NB4 (cell line): ENCODE measurements at regions not wholly inside any gene's neighbourhood (a gene's known extent, or its start where the extent isn't known, plus 50 kb on each side); places are given as distances from the start of the nearest gene placed in this dataset.

Experiments
- CTCF ChIP-seq: IDR thresholded peaks from one replicate; pipeline ENCODE4 v1.5.1; 2012; ENCODE audit warnings: low read depth, low read length
- MAX ChIP-seq: IDR thresholded peaks from 2 replicates; pipeline ENCODE4 v1.6.1; 2011; ENCODE audit warnings: low read depth, low read length
- POLR2A ChIP-seq: IDR thresholded peaks from 2 replicates; pipeline ENCODE4 v1.6.1; 2011; ENCODE audit warnings: mild to moderate bottlenecking; ENCODE audit not compliant: insufficient read length; ENCODE audit errors: extremely low read depth

- TF ChIP-seq CTCF (no peak), POLR2A (no peak), MAX (no peak)
Observed at GRCh38 chr16:88303405-88303804, 79.4 kb upstream of the ZNF469 start.
